K562 (cell line): ENCODE measurements at regions not wholly inside any gene's neighbourhood (a gene's known extent, or its start where the extent isn't known, plus 50 kb on each side); places are given as distances from the start of the nearest gene placed in this dataset.

Source experiments
- ARID2 ChIP-seq: fragments of 450-650 bp; IDR thresholded peaks from 2 replicates; pipeline ENCODE4 v1.6.1; 2017; ENCODE audit warnings: antibody characterized with exemption, mild to moderate bottlenecking
- CBX5 ChIP-seq: IDR thresholded peaks from 2 replicates; pipeline ENCODE4 v1.6.1; 2014; ENCODE audit warnings: low read depth, borderline replicate concordance
- CC2D1A ChIP-seq: fragments of 450-650 bp; IDR thresholded peaks from 2 replicates; pipeline ENCODE4 v1.6.1; 2017; ENCODE audit warnings: mild to moderate bottlenecking
- DMBX1 ChIP-seq: fragments of 250-450 bp; sonication (Bioruptor Pico); IDR thresholded peaks from 2 replicates; pipeline ENCODE4 v1.8.0; 2022; ENCODE audit warnings: inconsistent platforms, mild to moderate bottlenecking, moderate library complexity, borderline replicate concordance
- E4F1 ChIP-seq: fragments of 250-450 bp; sonication (Bioruptor Pico); IDR thresholded peaks from 2 replicates; pipeline ENCODE4 v1.5.0; 2021; ENCODE audit warnings: mild to moderate bottlenecking, borderline replicate concordance
- FOXO4 ChIP-seq: fragments of 450-650 bp; formaldehyde crosslinking; IDR thresholded peaks from 2 replicates; pipeline ENCODE4 v1.4.0; 2020; ENCODE audit warnings: mild to moderate bottlenecking, moderate library complexity
- GATA2 ChIP-seq: sonication (generic); formaldehyde crosslinking; IDR thresholded peaks from 2 replicates; pipeline ENCODE4 v1.4.0; 2020; ENCODE audit warnings: mild to moderate bottlenecking, missing genetic modification reagents
- JUN ChIP-seq, 2 experiments: sonication (generic) in 1 of 2; formaldehyde crosslinking in 1 of 2; IDR thresholded peaks; 2 replicates each; pipeline versions ENCODE4 v1.6.1 to v1.8.0; 2012 to 2022; ENCODE audit warnings: borderline replicate concordance in 2 of 2, mild to moderate bottlenecking in 2 of 2, improper control_type of control experiment in 1 of 2, low read depth in 1 of 2, low read length in 1 of 2, missing genetic modification reagents in 1 of 2
- L3MBTL2 ChIP-seq: fragments of 450-650 bp; IDR thresholded peaks from 2 replicates; pipeline ENCODE4 v1.6.1; 2016; ENCODE audit warnings: mild to moderate bottlenecking, moderate library complexity
- MAZ ChIP-seq, 2 experiments: fragments of 450-650 bp in 1 of 2; sonication (generic) in 1 of 2; formaldehyde crosslinking; IDR thresholded peaks in 1 of 2; conservative IDR thresholded peaks in 1 of 2; 2 replicates each; pipeline versions ENCODE4 v1.4.0 to v1.5.0; 2020; ENCODE audit warnings: mild to moderate bottlenecking in 1 of 2, missing genetic modification reagents in 1 of 2
- NFATC3 ChIP-seq: fragments of 450-650 bp; IDR thresholded peaks from 2 replicates; pipeline ENCODE4 v1.6.1; 2017; ENCODE audit warnings: mild to moderate bottlenecking
- NFIC ChIP-seq: fragments of 450-650 bp; IDR thresholded peaks from 2 replicates; pipeline ENCODE4 v1.6.1; 2017; ENCODE audit warnings: mild to moderate bottlenecking, inconsistent platforms
- RB1 ChIP-seq: fragments of 450-650 bp; IDR thresholded peaks from 2 replicates; pipeline ENCODE4 v1.6.1; 2017; ENCODE audit warnings: low read depth, mild to moderate bottlenecking
- SMC3 ChIP-seq: conservative IDR thresholded peaks from 2 replicates; pipeline ENCODE4 v1.6.1; 2011; ENCODE audit warnings: low read depth, low read length, improper control_type of control experiment; ENCODE audit not compliant: insufficient read depth
- SOX6 ChIP-seq: fragments of 450-650 bp; IDR thresholded peaks from 2 replicates; pipeline ENCODE4 v1.6.1; 2014; ENCODE audit warnings: mild to moderate bottlenecking
- TEAD4 ChIP-seq, 2 experiments: sonication (generic) in 1 of 2; formaldehyde crosslinking in 1 of 2; IDR thresholded peaks; 2 replicates each; pipeline versions ENCODE4 v1.6.1 to v1.8.0; 2012 to 2022; ENCODE audit warnings: borderline replicate concordance in 1 of 2, inconsistent platforms in 1 of 2, low read length in 1 of 2, mild to moderate bottlenecking in 1 of 2, missing genetic modification reagents in 1 of 2
- ZBTB33 ChIP-seq: sonication (generic); formaldehyde crosslinking; IDR thresholded peaks from 2 replicates; pipeline ENCODE4 v1.8.1; 2023; ENCODE audit warnings: mild to moderate bottlenecking, missing genetic modification reagents
- ZC3H11A ChIP-seq: IDR thresholded peaks from 2 replicates; pipeline ENCODE4 v1.6.1; 2012; ENCODE audit warnings: low read depth, low read length, improper control_type of control experiment
- TF ChIP-seq, protein P1 (sequence below), 3 experiments: IDR thresholded peaks in 2 of 3; conservative IDR thresholded peaks in 1 of 3; 2 replicates each; pipeline ENCODE4 v1.5.1; 2011 to 2012; ENCODE audit warnings: low read length in 3 of 3, mild to moderate bottlenecking in 3 of 3, control low read depth in 2 of 3, improper control_type of control experiment in 1 of 3, inconsistent platforms in 1 of 3, low read depth in 1 of 3, mixed read lengths in 1 of 3, moderate library complexity in 1 of 3; ENCODE audit not compliant: insufficient read depth in 2 of 3

- TF ChIP-seq FOXO4 (no peak), SMC3 (peak; percentile 93), ARID2 (peak; percentile 65), DMBX1 (CRISPR knock-in tag) (no peak), NFATC3 (0 out of 2 replicates have a peak, but pooled peaks have one; percentile 36), TEAD4 (IDR thresholded peaks at IDR 0.05; ENCODE audit: low read length) (peak; percentile 14; the same call in 1 of the 2 replicates), TEAD4 (CRISPR knock-in tag; IDR thresholded peaks at IDR 0.05; ENCODE audit: borderline replicate concordance) (no peak), RB1 (0 out of 2 replicates have a peak, but pooled peaks have one; percentile 49), JUN (IDR thresholded peaks at IDR 0.05; ENCODE audit: borderline replicate concordance, low read depth, low read length) (0 out of 2 replicates have a peak, but pooled peaks have one; percentile 45), JUN (CRISPR knock-in tag; IDR thresholded peaks at IDR 0.05; ENCODE audit: borderline replicate concordance) (no peak), CC2D1A (peak; percentile 64; the same call in 1 of the 2 replicates), ZBTB33 (CRISPR knock-in tag) (0 out of 2 replicates have a peak, but pooled peaks have one; percentile 17), E4F1 (CRISPR knock-in tag) (no peak), ZC3H11A (no peak), CBX5 (no peak), MAZ (CRISPR knock-in tag; conservative IDR thresholded peaks at IDR 0.05 in 1 of 2, IDR thresholded peaks at IDR 0.05 in 1 of 2) (0 out of 4 replicates have a peak, but pooled peaks of 1 of the 2 experiments have one; percentile 25), L3MBTL2 (peak; percentile 42; the same call in 1 of the 2 replicates), NFIC (peak; percentile 66), GATA2 (CRISPR knock-in tag) (peak; percentile 80), SOX6 (peak; percentile 62)
- TF ChIP-seq, protein P1, sequence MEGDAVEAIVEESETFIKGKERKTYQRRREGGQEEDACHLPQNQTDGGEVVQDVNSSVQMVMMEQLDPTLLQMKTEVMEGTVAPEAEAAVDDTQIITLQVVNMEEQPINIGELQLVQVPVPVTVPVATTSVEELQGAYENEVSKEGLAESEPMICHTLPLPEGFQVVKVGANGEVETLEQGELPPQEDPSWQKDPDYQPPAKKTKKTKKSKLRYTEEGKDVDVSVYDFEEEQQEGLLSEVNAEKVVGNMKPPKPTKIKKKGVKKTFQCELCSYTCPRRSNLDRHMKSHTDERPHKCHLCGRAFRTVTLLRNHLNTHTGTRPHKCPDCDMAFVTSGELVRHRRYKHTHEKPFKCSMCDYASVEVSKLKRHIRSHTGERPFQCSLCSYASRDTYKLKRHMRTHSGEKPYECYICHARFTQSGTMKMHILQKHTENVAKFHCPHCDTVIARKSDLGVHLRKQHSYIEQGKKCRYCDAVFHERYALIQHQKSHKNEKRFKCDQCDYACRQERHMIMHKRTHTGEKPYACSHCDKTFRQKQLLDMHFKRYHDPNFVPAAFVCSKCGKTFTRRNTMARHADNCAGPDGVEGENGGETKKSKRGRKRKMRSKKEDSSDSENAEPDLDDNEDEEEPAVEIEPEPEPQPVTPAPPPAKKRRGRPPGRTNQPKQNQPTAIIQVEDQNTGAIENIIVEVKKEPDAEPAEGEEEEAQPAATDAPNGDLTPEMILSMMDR (IDR thresholded peaks at IDR 0.05 in 2 of 3, conservative IDR thresholded peaks at IDR 0.05 in 1 of 3; ENCODE audit: insufficient read depth in 2 of 3, low read depth in 1 of 3, low read length in 3 of 3): peak; percentile 77 to 92 (median 79)
Measured at GRCh38 chr6:14066782-14067406, 50.7 kb upstream of the CD83 start (continued).
